Renal cortex interstitium (tissue), 11 donors: ENCODE measurements at regions not wholly inside any gene's neighbourhood (a gene's known extent, or its start where the extent isn't known, plus 50 kb on each side); places are given as distances from the start of the nearest gene placed in this dataset.
A peak's percentile ranks its signal among the peaks of the same experiment; 100 is the strongest.

Experiments
- DNase-seq, 11 donors: peaks; one replicate each; pipeline ENCODE4 v3.0.0-alpha.2; 2013; ENCODE audit warnings: low read depth in 9 of 11, low spot score in 4 of 11; ENCODE audit errors: extremely low read depth in 1 of 11

DNA sequence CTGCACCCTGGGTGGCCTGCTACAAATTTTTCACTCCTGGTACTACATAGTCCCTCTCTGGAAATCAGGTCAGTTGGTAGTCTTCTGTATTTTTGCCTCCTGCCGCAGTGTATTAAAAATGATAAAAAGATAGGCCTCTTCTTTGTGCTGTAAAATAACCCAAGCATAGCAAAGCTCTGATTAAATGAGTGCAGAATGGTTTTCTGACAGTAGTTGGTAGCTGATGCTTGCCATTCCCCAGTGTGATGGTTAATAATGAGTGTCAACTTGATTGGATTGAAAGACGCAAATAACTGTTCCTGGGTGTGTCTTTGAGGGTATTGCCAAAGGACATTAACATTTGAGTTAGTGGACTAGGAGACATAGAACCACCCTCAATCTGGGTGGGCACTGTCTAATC, 264.4 kb upstream of the ZNF717 start:
- DNase-seq = no peak

GRCh38 chr3:76051145-76051544, 265.8 kb upstream of the ZNF717 start:
- no peak for DNase-seq

- DNase-seq = no peak
Observed at GRCh38 chr3:76054404-76054803, 269.1 kb upstream of the ZNF717 start.

DNA sequence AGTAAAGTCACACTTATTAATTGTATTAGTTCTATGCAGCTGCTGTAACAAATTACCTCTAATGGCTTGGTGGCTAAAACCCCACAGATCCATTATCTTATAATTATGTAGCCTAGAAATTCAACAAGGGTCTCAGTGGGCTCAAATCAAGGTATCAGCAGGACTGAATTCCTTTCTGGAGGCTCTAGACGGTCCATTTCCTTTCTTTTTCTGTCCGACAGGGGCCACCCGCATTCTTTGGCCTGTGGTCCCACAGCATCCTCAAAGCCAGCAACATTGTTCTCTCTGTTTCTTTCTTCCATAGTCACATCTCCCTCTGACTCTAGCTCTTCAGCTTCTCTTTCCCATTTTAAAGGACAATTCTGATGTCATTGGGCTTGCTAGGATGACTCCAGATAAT, 276.3 kb upstream of the ZNF717 start:
- no peak for DNase-seq

- DNase-seq = no peak
Observed at GRCh38 chr3:76063019-76063418, 277.7 kb upstream of the ZNF717 start.

- DNase-seq = no peak
Observed at GRCh38 chr3:76063811-76064210, 278.5 kb upstream of the ZNF717 start.

- DNase-seq = no peak
Observed at GRCh38 chr3:76065964-76066363, 280.6 kb upstream of the ZNF717 start.

GRCh38 chr3:76078101-76078500, 292.8 kb upstream of the ZNF717 start:
- DNase-seq = no peak

GRCh38 chr3:76083992-76084391, 298.6 kb upstream of the ZNF717 start:
- no peak for DNase-seq

GRCh38 chr3:76096036-76096435, 310.7 kb upstream of the ZNF717 start:
- no peak for DNase-seq

- no peak for DNase-seq
Observed at GRCh38 chr3:76096836-76097588, 311.7 kb upstream of the ZNF717 start.

DNA sequence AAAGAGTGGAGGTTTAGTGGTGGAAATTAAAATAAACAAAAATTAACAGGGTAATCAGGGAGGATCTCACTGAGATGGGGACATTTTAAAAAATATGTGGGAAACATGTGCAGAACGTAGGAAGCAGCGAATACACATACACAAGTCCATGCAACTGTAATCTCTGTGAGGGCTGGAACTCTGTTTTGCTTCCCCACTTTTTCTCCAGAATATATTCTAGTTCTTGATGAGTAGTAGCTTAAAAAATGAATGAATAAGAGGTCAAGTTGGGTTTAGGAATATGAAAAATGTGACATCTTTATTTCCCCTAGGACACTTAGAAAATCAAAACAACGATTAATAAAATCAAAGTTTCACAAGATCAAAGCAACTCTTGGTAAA, 312.2 kb upstream of the ZNF717 start:
- DNase-seq = no peak

GRCh38 chr3:76099956-76100355, 314.6 kb upstream of the ZNF717 start:
- no peak for DNase-seq

DNA sequence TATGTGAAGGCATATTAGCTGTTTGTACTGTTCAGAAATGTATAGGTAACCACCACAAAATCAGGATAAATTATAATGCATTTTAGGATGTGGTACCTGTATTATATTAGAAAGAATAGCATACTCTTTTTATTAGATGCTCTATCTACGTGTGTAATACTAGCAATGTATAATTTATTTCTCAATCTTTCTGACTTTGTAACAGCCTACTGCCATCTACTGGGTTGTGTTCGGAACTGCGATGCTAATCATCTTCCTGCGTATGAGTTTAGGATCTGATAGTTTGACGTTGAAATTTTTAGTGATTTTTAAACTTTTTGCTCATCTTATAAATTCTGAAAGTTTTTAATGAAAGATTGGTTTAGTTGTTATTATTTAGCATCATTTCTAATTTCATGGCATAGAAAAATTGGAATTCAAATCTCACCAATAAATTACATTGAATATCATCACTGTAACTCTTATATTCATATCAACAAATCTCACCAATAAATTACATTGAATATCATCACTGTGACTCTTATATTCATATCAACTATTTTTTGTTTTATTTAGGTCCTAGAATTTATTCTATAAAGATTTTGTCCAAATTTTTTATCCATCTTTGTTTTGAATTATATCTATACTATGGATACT, 322.7 kb upstream of the ZNF717 start:
- DNase-seq = peak in 6 of 11 donors; percentile 4 to 17 (median 14)

DNA sequence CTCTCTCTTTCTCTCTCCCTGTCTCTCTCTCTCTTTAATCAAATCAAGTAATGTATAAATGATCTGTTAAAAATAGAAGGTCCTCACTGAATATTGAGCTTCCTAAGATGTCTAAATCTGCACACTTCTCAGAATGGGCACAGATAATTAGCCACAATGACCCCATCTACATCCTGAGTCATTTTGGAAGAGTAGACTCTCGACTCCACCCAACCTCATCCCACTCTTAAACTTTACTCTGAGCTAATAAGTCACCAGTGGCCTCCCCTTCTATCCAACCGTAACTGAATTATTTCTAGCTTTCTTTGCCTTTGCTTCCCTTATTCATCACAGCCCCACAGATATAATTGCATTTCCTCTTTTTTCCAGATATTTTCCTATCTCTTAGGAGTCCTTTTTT, 326.5 kb upstream of the ZNF717 start:
- DNase-seq = no peak

DNA sequence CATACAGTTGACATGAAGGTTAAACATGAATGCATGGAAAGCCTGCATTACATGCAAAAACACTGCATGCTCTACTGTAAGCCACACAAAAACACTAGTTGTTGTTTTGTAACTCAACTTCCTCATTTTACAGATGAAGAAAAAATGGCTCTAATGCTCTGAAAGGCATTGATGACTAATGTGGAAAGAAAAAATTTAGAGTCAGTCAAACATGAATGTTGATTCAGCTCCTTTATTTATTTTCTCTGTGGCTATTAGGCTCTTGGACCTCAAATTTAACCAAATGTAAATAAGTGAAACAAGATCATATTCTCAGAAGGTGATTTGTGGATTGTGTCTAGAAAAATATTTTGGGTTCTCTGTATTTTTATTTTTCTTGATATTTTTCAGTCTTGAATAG, 336.7 kb upstream of the ZNF717 start:
- DNase-seq = no peak

DNA sequence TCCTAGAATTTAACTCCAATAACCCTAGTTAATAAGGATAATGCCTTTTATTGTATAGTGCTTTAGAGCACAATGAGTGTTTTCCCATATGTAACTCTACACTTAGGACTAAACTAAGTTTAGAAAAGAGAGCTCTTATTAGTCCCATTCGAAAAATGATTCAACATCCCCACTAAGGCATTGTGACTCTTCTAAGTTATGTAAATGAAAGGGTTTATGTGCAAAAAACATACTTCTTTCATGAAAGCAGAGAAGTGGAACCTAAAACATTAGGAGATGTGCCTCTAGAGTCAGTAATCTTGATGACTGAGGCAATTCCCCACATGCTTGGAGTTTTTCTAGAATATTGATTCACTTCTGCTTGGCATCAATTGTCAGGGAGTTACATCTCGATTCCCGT, 344.1 kb upstream of the ZNF717 start:
- no peak for DNase-seq

DNA sequence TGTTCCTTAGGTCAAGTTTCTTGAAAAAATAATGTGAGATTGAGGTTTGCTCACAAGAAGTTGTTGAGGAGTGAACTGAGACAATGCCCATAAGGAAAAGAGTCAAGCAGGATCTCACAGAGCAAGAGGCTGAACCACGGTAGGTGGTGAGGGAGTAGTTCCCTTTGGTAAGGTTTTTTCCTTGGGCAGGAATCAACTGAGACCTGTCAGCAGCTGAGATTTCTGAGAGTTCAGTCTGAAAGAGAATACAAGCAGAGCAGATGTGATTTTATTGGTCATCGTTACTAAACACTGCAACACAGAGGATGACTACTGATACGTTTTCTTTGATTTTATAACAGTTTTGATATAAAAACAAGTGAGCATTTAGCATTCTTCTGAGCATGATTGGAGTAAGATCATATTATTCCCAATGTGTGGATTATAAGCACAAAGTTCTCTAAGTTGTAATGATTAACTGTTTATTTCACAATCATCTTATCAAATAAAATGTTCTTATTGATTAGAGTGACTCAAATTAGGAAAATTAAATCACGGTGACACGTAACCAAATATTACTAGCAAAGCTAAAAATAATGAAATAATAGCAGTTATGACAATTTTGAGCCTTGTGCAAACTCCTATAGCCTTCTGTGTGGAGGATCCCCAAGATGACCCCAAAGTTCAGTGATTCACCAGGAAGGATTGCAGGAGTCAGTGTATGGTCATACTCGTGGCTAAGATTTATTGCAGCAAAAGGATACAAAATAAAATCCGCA, 346.2 kb upstream of the ZNF717 start:
- no peak for DNase-seq

- DNase-seq = no peak
Observed at GRCh38 chr3:76132154-76132470, 346.8 kb upstream of the ZNF717 start.

DNA sequence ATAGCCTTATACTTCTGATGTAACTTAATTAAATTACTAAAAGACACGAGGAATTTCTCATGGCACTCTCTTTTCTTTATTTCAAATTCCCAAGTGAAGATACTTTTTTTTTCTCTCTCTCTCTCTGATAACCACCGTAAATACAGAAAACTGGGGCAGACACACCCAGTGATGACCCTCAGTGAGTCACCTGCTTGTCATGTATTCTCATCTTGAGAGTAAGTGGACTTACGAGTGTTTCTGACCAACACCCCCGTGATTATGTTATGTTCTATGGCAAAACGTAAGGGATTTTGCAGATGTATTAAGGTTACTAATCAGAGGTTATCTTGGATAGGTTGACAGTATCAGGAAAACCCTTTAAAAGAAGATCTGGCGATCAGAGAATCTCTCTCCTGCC, 348.8 kb upstream of the ZNF717 start:
- no peak for DNase-seq
